ENCODE measurements at regions not wholly inside any gene's neighbourhood (a gene's known extent, or its start where the extent isn't known, plus 50 kb on each side); places are given as distances from the start of the nearest gene placed in this dataset.

DNA sequence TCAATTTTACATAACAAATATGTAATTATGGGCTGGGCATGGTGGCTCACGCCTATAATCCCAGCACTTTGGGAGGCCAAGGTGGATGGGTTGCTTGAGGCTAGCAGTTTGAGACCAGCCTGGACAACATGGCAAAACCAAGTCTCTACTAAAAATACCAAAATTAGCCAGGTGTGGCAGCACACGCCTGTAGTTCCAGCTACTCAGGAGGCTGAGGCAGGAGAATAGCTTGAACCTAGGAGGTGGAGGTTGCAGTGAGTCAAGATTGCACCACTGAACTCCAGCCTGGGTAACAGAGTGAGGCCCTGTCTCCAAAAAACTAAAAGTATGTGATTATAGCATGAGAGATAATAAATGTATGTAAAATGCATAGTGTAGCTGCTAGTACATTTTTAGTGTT lies 229.0 kb downstream of the PPARGC1A start:
- TF ChIP-seq, protein P1, sequence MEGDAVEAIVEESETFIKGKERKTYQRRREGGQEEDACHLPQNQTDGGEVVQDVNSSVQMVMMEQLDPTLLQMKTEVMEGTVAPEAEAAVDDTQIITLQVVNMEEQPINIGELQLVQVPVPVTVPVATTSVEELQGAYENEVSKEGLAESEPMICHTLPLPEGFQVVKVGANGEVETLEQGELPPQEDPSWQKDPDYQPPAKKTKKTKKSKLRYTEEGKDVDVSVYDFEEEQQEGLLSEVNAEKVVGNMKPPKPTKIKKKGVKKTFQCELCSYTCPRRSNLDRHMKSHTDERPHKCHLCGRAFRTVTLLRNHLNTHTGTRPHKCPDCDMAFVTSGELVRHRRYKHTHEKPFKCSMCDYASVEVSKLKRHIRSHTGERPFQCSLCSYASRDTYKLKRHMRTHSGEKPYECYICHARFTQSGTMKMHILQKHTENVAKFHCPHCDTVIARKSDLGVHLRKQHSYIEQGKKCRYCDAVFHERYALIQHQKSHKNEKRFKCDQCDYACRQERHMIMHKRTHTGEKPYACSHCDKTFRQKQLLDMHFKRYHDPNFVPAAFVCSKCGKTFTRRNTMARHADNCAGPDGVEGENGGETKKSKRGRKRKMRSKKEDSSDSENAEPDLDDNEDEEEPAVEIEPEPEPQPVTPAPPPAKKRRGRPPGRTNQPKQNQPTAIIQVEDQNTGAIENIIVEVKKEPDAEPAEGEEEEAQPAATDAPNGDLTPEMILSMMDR (IDR thresholded peaks at IDR 0.05): no peak
- no peak for TF ChIP-seq EZH2 (IDR thresholded peaks at IDR 0.05; ENCODE audit: borderline replicate concordance, insufficient read depth, low read depth, low read length, poor library complexity, severe bottlenecking)
